GM18508 (cell line): ENCODE measurements at regions not wholly inside any gene's neighbourhood (a gene's known extent, or its start where the extent isn't known, plus 50 kb on each side); places are given as distances from the start of the nearest gene placed in this dataset.

Experiments used
- ATAC-seq: cut with Tn5 transposase; IDR thresholded peaks from one replicate; pipeline ENCODE4 v1.9.1; 2021; ENCODE audit warnings: moderate number of reproducible peaks; ENCODE audit not compliant: insufficient read depth, unreplicated experiment

DNA sequence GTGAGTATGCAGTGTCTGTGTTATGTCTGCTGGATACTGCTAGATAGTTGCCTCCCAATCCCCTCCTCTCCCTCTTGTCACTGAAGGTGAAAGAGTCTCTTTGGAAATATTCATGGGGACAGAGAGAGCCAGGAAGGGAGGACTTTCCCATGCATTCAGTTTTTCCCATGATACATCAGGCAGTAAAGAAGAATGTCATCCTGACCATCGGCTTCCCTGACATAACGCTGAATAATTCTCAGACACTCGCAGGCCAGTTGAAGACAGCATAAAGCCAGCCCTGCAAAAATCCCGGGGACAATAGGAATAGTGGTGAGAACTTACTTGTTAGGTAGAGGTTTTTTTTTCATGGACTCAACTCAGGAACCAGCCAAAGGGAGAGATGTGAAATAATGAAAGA is 58.1 kb downstream of the KLF4 start:
- ATAC-seq, result no peak

DNA sequence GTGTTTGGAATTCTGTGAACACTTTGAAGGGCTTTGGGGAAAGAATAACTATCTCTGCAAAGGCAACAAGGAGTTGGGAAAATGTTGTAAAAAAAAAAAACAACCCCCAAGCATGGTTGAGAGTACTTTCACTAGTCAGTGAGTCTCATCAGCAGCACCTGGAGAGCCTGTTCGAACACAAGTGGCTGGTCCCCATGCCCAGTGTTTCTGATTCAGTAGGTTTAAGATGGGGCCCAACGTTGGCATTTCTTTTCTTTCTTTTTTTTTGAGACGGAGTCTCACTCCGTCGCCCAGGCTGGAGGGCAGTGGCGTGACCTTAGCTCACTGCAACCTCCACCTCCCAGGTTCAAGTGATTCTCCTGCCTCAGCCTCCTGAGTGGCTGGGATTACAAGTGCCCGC is 59.5 kb downstream of the KLF4 start:
- no peak for ATAC-seq

DNA sequence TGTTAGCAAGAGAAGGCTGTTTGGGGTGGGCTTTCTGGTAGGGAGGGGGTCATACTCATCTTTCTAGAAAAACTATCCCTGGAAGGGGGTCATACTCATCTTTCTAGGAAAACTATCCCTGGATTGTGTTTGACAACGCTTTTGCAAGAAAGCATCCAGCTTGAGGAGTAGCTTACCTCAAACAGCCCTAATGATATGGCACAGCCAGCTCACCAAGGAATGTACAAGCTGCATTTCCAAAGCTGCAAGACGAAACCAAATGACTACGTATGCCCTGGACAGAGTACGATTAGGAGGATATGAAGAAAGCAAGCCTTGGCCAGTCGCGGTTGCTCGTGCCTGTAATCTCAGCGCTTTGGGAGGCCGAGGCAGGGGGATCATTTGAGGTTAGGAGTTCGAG is 63.4 kb downstream of the KLF4 start:
- no peak for ATAC-seq

DNA sequence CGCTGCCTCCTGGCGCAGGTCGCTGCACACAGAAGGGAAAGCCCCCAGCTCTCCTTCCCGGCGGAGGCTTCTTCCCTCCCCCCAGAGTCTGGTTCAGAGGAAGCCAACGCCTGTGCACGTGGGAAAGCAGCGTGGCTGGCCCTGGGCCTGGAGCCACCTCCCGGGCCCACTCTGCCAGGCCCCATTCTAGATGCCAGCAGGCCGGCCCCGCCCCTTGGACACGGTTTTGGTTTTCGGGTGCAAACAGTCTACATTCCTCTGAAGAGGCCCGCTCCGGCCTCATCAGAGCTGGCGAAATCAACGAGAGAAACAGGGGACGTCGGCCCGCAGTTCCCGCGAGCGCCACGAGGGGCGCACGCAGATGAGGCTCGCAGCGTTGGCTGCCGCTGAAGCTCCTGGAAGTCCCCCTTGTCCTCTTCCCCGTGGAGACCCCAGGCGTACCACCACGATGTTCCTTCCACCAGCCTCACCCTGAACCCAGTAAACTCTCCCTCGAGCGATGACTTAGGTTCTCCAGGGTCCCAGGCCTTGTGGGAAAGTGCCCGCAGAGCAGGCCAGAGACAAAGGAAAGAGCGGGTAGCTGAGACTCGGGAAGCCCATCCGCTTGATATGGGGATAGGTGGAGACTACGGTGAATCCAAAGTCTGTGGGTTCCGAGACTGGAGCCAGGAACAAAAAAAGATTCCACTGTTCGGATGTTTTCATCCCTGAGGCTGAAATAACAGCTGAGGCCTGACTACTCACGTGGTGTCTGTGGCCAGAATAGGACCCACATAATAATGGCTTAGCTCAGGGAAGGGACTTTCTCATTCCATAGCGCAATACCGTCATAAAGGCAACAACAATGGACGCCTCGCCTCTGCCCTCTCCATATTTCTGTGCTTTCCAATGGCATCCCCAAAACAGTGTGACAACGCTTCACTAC is 64.2 kb downstream of the KLF4 start:
- peak; percentile 69 for ATAC-seq

DNA sequence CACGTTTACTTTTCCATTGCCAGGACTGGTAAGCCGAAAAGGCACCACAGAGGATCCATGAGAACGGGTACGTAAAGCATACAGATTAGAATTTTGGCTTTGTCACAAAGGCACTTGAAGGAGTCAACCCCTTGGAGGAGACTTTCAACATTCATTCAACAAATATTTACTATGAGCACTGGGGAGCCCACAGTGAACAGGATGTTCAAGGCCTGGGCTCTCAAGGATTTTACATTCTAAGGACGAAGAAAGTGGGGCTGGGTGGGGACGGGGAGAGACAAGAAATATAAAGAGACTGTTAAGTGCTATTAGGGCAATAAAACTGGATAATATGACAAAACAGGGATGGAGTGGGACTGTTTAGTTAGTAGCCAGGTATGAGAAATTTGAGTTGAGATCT is 66.0 kb downstream of the KLF4 start:
- ATAC-seq, result no peak

DNA sequence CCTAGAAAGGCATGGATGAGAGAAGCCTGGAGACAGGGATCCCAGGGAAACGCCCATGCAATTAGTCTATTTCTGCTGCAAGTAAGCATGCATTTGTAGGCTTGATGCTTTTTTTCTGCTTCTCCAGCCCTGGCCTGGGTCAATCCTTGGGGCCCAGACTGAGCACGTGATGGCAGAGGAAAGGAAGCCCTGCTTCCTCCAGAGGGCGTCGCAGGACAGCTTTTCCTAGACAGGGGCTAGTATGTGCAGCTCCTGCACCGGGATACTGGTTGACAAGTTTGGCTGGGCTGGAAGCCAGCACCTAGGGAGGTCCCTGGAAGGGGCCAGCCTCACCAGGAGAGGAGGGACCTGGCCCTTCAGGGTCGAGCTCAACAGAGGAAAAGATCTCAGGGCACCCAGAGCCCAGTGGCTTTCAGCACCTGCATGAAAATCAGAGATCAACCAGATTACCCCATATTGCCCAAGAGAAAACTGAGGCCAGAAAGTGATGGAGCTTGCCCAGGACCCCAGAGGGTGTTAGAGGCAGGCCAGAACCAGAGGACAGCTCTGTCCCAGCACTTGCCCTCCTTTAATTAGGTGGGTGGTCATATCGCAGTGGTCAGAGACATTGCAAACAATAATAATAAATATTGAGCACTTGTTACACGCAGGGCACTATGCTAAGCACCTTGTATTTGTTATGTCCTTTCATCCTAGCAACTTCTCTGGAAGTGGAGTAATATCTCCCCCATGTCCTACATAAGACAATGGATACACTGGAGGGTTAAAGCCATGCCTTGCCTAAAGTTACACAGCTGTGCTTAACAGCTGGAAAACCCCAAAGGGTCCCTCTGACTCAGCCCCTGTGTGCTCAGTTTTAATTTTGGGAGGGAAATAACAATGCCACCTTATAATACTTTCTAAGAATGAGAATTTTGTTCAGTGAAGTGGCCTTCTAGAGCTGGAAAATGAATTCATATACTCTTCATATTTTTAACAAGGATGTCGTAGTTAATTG is 67.1 kb downstream of the KLF4 start:
- peak; percentile 54 for ATAC-seq

DNA sequence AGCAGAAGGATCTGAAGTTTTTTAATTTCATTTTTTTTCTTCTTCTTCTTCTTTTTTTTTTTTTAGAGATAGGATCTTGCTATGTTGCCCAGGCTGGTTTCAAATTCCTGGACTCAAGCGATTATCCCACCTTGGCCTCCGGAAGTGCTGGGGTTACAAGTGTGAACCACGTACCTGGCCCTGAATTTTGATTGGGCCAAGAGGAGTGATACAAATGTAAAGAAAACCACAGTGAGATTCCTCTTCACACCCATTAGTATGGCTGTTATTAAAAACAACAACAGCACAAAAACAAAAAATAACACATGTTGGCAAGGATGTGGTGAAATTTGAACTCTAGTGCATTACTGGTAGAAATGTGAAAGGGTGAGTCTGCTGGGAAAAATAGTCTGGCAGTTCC is 79.1 kb downstream of the KLF4 start:
- ATAC-seq, result no peak

DNA sequence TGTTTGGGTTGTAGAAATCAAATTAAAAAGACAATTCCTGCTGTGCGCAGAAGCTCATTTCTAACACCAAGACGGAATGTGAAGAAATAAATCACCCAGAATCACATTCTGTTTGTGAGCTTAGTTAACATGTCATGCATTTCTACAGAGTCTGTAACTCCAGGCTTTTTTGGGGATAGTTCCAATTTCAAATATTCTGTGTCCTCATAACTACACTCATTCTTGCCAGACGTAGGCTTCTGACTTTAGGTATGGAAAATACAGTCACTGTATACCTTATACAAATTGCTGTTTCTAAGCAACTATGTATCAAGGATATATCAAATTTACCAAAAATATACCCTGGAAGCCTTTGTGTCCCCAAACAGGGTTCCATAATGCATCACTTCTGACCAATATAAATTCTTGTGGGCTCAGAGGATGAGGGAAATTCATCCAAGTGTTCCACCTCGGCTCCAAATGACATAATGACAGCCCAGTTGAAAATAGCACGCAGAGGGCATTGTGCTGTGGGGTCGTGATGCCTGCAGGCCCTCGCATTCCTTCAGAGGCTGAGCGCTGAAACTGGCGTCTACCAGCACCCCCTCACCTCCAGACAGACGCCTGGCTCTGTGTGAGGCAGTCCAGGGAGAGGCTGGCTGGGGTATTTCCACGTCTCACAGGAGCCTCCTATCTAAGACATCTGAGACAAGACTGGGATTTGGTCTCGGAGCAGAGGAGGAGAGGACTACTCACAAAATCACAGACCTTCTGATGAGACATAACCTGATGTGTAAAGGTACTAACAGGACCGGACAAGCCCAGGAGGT is 79.8 kb downstream of the KLF4 start:
- no peak for ATAC-seq

DNA sequence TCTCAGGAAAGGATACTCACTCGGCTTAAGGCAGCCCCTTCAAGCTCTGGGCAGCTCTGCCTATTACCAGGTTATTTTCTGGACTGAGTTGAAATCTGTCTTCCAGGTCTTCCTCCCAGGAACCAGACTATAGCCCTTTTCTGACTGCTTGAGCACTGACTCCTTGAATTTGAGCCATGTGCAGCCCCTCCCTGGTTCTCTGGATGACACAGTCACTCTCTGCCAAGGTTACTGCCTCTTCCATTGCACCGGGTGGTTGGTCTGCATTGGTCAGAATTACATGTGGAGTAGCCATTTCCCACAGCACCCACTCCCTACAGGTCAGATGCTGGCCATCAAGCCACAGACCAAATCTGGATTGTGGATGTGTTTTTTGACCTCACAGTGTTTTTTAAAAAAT is 81.9 kb downstream of the KLF4 start:
- ATAC-seq, result no peak

DNA sequence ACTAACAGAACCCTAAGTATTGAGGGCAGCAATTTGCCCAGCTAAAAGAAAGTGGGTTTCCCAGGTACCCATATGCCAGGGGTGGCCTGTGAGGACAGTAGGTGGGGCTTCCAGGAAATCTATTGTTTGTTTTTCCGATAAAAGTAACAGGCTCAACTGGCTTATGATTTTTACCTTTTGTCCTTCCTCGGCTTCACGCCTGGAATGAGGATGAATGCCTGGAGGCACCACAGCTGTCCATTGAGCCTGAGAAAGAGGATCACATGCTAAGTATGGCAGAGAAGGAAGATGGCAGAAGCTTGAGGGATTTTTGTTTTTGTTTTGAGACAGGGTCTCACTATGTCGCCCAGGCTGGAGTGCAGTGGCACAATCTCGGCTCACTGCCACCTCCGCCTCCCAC is 84.1 kb downstream of the KLF4 start:
- no peak for ATAC-seq

DNA sequence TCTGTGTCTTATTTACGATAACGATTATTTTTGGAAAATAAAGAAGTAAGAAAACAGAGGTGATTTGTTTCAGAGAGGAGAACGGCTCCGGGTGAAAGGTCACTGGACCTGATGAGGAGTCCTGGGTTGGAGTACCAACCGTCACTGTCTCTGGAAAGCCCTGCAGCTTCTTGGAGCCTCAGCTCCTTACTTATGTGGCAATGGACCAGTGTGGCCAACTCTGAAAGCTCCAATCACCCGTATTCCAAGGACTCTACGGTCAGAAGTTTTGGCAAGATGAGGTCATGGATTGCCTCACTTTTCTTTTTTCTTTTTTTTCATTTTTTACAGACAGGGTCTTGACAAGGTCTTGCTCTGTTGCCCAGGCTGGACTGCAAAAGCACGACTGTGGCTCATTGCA is 84.8 kb downstream of the KLF4 start:
- ATAC-seq, result no peak

DNA sequence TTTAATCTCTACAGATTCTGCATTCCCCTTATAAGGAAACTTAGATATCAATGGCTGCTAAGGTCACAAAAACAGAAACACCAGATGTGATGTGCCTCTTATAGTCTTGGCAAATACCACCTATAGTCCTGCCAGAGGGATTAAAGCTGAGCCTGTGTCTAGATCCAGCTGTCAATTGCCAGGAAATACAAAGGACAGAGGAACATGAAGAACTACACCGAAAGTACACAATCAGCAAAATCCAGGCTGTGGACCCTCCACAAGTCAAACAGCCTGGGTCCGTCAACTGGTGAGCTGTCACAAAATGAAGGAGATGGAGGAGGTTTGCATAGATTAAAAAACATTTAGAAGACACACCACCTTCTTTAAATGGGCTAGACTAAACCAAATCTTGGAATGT is 85.4 kb downstream of the KLF4 start:
- ATAC-seq, result no peak

DNA sequence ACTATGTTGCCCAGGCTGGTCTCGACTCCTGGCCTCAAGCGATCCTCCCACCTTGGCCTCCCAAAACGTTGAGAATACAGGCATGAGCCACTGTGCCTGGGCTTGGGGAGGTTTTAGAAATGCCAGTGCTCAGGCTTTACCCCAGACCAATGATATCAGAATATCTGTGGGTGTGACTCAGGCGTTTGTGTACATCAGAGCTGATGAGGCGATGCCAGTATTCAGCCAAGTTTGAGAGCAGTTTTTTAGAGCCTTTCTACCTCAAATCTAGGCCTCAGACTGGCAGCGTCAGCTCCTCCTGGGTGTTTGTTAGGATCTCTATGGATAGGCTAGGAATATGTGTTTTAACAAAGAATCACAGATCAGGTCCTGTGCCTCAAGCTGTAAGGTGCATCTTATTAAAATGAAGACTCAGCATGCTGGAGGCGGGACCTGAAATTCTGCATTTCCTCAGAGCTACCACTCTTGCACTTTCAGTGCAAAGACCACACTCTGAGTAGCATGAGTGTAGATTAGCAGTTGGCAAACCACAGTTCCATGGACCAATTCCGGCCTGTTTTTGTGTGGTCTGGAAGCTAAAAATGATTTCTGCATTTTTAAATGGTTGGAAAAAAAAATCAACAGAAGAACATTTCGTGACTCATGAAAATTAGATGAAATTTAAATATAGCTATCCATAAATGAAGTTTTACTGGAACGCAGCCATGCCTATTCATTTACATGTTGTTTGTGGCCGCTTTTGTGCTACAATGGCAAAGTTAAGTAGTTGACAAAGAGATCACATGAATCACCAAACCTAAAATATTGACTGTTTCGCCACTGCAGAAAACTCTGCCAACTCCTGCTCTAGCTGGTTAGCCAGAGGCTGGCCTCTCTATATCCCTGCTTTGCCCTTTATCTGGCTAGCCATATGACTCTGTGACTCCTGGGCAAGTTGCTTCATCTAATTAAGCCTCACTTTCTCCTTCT is 92.2 kb downstream of the KLF4 start:
- ATAC-seq, result no peak

DNA sequence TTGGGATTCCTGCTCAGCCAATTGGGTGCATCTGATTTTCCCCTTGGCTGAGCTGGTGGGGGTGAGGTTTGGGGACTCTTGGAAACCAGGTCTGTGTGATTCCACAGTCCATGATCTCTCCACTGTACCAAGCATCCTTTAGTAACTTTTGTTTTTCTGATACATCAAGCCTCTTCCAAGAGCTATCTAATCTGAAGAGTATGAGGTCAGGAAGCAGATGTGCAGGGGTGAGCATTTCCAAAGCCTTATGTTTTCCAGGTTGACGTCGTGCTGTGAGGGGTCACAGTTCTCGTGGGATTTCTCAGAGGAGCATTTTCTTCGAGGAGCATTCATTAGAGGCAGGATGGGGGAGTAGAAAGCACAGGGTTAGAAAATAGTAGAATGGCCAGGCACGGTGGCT is 95.3 kb downstream of the KLF4 start:
- ATAC-seq, result no peak

DNA sequence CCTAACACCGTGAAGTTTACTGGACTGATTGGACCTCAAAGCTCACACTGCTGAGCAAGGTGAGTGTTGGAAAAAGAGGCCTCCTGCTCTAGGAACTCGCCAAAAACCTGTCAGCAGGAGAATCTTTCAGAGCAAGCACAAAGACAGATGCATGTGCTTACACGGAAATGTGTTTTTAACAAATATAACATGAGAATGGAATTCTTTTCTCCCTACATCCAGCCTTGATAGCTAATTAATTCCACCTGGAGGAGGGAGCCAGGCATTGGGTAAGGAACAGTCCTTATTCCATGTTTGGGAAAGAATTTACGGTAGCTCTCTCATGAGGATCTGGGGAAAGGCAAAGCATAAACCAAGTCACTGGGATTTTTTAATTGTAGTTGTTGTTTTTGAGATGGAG is 98.8 kb downstream of the KLF4 start:
- no peak for ATAC-seq

DNA sequence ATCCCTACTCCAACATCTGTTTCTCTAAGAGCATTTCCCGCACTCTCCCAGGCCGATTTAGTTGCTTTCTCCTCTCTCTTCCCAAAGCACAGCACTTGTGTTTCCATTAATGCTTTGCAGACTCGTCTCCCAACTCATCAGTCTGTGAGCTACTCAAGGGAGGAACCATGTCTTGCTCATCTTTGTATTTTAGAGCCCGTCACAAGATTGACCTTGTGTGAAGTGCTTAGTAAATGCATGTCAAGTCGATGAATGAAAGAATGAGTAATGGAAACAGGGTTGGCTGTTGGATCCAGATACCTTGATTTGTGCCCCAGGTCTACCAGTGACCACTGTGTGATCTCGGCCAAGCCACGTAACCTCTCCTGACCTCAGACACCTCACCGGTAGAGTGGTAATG is 99.3 kb downstream of the KLF4 start:
- ATAC-seq, result no peak

DNA sequence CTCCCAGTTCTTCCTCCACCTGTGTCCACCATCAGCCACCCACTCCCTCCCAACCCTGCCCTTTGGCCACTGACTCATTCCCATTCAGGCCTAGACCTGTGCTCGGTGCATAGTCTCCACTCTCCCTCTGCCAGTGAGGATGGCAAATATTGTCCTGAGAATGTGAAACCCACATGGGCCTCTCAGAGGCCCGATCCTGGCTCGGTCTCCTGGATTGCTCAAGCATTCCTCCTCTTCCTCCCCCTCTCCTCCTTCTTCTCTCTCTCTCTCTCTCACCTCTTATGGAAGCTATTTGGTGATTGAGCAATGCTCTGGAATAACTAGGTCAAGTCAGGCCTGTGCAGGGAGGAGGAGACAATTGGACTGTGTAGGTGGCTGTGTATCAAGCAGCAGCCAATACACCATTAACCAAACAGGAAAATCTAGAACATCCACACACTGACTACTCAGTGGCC is 99.9 kb downstream of the KLF4 start:
- no peak for ATAC-seq

DNA sequence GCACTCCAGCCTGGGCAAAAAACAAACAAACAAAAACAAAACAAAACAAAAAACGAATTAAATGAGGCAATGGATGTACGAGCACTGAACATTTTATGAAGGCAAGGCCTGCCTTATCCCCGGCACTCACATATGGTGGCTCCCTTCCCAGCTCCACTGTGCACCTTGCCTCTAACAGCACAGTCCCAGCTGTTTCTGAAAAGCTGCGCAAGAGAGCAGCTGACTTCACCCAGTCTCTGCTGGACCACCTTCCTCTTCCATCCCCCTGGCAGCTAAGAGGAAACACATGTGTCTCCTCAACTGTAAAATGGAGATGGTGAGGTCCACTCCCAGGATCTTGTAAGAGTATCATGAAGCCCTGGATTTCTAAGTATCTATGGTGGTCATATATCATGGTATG is 100.7 kb downstream of the KLF4 start:
- no peak for ATAC-seq

DNA sequence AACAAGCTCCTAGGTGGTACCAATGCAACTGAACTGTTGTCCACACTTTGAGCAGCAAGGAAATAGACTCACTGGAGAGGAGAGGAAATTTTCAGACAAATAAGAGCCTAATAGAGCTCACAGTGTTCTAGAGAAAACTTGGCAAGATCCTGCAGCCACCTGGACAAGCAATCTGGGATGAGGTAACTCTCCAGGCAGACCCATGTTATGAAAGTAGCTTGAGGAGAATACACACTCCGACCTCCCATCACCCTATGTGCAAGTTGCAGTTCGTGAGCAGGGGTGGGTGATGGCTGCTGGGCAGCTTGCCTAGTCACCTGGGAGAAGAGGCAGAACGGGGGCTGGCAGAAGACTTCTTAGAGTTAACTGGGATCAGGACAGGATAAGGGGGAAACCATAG is 102.2 kb downstream of the KLF4 start:
- no peak for ATAC-seq
